Neural cell (in vitro differentiated cells): ENCODE measurements at regions not wholly inside any gene's neighbourhood (a gene's known extent, or its start where the extent isn't known, plus 50 kb on each side); places are given as distances from the start of the nearest gene placed in this dataset.

Experiments used
- EP300 ChIP-seq: fragments of 450-650 bp; conservative IDR thresholded peaks from 2 replicates; pipeline ENCODE4 v1.6.1; 2014; ENCODE audit warnings: antibody characterized with exemption, mild to moderate bottlenecking, moderate library complexity; ENCODE audit not compliant: poor library complexity, severe bottlenecking
- EZH2 ChIP-seq: fragments of 200-600, 300-800 bp; shearing (Covaris generic), sonication (generic); IDR thresholded peaks from 2 replicates; pipeline ENCODE4 v1.6.1; 2014; ENCODE audit warnings: antibody characterized with exemption, low read length, borderline replicate concordance, mild to moderate bottlenecking; ENCODE audit not compliant: insufficient read depth, poor library complexity, severe bottlenecking
- POLR2AphosphoS5 ChIP-seq: IDR thresholded peaks from 2 replicates; pipeline ENCODE4 v1.6.1; 2012
- RAD21 ChIP-seq: fragments of 450-650 bp; conservative IDR thresholded peaks from 2 replicates; pipeline ENCODE4 v1.6.1; 2014; ENCODE audit warnings: antibody characterized with exemption, mild to moderate bottlenecking, moderate library complexity
- SMC3 ChIP-seq: fragments of 450-650 bp; conservative IDR thresholded peaks from 2 replicates; pipeline ENCODE4 v1.6.1; 2014; ENCODE audit warnings: antibody characterized with exemption, mild to moderate bottlenecking, moderate library complexity; ENCODE audit not compliant: poor library complexity
- TAF1 ChIP-seq: IDR thresholded peaks from 2 replicates; pipeline ENCODE4 v1.6.1; 2012; ENCODE audit warnings: low read depth
- TF ChIP-seq, protein P1 (sequence below): fragments of 450-650 bp; IDR thresholded peaks from 2 replicates; pipeline ENCODE4 v1.5.1; 2014; ENCODE audit warnings: antibody characterized with exemption, mild to moderate bottlenecking, moderate library complexity; ENCODE audit not compliant: poor library complexity, severe bottlenecking
- TF ChIP-seq, protein P2 (sequence below): IDR thresholded peaks from 2 replicates; pipeline ENCODE4 v1.6.1; 2012; ENCODE audit warnings: borderline replicate concordance

DNA sequence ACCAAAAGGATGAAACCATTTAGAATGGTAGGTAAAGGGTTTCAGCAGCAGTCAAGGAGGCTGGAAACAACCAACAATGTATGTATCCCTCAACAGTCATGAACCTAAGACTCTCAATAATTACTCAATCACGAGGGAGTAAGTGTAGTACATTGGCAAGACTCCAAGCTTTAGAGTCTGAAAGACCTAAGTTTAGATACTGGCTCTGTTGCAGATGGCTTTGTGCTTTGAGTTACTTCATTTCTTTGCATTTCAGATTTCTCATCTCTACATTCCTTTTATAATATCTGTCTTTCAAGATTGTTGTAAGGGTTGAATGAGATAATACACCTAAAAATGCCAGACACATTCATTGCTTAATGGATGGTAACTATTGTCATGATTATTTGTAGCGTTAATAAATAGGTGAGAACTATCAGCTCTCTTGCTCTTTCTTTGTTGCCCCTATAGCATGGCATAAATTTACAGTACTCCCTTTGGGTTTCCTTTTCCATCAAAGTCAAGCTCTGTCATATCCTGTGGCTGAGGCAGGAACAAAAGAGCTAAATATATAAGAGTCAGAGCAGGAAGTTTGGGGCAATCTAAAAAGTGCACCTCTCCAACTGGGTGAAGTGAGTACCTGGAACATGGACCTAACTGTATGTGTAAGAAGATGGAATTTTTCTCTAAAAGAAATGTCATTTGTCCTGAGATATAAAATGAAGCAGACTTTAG, 228.2 kb upstream of the ZC3H12C start:
- TF ChIP-seq EZH2 (no peak), SMC3 (no peak), RAD21 (no peak), POLR2AphosphoS5 (no peak), EP300 (no peak), TAF1 (no peak)
- TF ChIP-seq, protein P1, sequence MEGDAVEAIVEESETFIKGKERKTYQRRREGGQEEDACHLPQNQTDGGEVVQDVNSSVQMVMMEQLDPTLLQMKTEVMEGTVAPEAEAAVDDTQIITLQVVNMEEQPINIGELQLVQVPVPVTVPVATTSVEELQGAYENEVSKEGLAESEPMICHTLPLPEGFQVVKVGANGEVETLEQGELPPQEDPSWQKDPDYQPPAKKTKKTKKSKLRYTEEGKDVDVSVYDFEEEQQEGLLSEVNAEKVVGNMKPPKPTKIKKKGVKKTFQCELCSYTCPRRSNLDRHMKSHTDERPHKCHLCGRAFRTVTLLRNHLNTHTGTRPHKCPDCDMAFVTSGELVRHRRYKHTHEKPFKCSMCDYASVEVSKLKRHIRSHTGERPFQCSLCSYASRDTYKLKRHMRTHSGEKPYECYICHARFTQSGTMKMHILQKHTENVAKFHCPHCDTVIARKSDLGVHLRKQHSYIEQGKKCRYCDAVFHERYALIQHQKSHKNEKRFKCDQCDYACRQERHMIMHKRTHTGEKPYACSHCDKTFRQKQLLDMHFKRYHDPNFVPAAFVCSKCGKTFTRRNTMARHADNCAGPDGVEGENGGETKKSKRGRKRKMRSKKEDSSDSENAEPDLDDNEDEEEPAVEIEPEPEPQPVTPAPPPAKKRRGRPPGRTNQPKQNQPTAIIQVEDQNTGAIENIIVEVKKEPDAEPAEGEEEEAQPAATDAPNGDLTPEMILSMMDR, result no peak
- TF ChIP-seq, protein P2, sequence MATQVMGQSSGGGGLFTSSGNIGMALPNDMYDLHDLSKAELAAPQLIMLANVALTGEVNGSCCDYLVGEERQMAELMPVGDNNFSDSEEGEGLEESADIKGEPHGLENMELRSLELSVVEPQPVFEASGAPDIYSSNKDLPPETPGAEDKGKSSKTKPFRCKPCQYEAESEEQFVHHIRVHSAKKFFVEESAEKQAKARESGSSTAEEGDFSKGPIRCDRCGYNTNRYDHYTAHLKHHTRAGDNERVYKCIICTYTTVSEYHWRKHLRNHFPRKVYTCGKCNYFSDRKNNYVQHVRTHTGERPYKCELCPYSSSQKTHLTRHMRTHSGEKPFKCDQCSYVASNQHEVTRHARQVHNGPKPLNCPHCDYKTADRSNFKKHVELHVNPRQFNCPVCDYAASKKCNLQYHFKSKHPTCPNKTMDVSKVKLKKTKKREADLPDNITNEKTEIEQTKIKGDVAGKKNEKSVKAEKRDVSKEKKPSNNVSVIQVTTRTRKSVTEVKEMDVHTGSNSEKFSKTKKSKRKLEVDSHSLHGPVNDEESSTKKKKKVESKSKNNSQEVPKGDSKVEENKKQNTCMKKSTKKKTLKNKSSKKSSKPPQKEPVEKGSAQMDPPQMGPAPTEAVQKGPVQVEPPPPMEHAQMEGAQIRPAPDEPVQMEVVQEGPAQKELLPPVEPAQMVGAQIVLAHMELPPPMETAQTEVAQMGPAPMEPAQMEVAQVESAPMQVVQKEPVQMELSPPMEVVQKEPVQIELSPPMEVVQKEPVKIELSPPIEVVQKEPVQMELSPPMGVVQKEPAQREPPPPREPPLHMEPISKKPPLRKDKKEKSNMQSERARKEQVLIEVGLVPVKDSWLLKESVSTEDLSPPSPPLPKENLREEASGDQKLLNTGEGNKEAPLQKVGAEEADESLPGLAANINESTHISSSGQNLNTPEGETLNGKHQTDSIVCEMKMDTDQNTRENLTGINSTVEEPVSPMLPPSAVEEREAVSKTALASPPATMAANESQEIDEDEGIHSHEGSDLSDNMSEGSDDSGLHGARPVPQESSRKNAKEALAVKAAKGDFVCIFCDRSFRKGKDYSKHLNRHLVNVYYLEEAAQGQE, result no peak
